HL-60 (cell line): ENCODE measurements at regions not wholly inside any gene's neighbourhood (a gene's known extent, or its start where the extent isn't known, plus 50 kb on each side); places are given as distances from the start of the nearest gene placed in this dataset.

Source experiments
- CTCF ChIP-seq: IDR thresholded peaks from one replicate; pipeline ENCODE4 v1.5.1; 2011; ENCODE audit warnings: low read length, control low read depth, inconsistent platforms; ENCODE audit not compliant: insufficient read depth
- POLR2AphosphoS5 ChIP-seq: IDR thresholded peaks from 2 replicates; pipeline ENCODE4 v1.6.1; 2012; ENCODE audit warnings: low read depth
- TF ChIP-seq, protein P1 (sequence below): IDR thresholded peaks from 2 replicates; pipeline ENCODE4 v1.6.1; 2012; ENCODE audit warnings: low read depth; ENCODE audit not compliant: insufficient replicate concordance

- no peak for TF ChIP-seq CTCF
- TF ChIP-seq POLR2AphosphoS5 = no peak
- TF ChIP-seq, protein P1, sequence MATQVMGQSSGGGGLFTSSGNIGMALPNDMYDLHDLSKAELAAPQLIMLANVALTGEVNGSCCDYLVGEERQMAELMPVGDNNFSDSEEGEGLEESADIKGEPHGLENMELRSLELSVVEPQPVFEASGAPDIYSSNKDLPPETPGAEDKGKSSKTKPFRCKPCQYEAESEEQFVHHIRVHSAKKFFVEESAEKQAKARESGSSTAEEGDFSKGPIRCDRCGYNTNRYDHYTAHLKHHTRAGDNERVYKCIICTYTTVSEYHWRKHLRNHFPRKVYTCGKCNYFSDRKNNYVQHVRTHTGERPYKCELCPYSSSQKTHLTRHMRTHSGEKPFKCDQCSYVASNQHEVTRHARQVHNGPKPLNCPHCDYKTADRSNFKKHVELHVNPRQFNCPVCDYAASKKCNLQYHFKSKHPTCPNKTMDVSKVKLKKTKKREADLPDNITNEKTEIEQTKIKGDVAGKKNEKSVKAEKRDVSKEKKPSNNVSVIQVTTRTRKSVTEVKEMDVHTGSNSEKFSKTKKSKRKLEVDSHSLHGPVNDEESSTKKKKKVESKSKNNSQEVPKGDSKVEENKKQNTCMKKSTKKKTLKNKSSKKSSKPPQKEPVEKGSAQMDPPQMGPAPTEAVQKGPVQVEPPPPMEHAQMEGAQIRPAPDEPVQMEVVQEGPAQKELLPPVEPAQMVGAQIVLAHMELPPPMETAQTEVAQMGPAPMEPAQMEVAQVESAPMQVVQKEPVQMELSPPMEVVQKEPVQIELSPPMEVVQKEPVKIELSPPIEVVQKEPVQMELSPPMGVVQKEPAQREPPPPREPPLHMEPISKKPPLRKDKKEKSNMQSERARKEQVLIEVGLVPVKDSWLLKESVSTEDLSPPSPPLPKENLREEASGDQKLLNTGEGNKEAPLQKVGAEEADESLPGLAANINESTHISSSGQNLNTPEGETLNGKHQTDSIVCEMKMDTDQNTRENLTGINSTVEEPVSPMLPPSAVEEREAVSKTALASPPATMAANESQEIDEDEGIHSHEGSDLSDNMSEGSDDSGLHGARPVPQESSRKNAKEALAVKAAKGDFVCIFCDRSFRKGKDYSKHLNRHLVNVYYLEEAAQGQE = no peak
Observed at GRCh38 chr4:20592663-20593062, 107.6 kb upstream of the PACRGL start.
